Iris pigment epithelial cell (primary cell): ENCODE measurements at regions not wholly inside any gene's neighbourhood (a gene's known extent, or its start where the extent isn't known, plus 50 kb on each side); places are given as distances from the start of the nearest gene placed in this dataset.
"Not testable (repeated sequence)": the region's sequence is repeated elsewhere in the genome, so short reads cannot be mapped to it uniquely, and the experiment has no call there.

Source experiments
- DNase-seq: peaks from one replicate; pipeline ENCODE4 v3.0.0-alpha.2; 2011; ENCODE audit warnings: low read depth

DNA sequence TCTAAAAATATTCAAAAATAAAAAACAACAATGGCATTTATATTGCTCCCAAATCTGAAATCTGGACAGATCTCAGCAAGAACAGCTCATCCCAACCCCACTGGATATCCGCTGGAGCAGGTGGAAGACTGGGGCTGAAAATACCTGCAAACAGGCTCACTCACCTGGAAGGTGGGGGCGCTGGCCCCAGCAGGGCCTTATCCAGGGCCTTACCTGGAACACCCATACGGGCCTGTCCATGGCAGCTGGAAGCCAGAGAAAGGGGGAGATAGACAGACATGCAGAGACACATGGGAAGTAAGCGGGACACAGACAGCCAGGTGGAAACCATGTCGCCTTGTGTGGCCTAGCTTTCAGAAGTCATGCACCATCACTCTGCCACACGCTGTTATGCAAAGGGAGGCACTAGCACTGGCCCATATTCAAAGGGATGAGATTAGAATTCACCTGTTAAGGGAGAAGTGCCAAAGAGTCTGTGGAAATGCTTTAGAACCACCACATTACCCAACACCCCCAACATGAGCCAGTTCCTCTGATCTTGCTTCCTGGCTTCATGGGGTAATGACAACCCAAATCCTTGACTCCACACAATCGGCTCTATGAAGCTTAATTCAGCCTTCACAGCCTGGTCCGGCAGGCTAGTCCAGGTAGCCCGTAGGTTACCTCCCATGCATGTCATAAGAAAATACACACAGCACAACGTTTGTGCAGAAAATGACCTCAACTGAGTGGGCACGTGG, 99.0 kb upstream of the CDYL start:
- DNase-seq: no peak

DNA sequence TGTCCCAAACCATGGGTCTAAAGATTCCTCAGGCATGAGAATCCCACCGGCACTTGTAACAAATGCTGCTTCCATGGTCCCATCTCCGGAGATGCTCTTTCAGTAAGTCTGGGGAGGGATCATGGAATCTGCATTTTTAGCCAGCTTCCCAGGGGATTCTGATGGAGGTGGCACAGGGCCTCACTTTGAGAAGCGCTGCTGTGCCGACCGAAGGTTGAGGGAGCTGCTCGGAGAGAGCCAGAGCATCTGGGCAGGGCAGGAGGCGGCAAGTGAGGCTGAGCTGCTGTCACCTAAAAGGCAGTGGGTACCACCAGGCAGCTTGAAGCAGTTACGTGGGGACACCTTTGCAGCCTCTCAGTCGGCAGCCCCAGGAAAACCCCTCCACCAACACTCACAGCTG, 100.2 kb upstream of the CDYL start:
- DNase-seq: no peak

DNA sequence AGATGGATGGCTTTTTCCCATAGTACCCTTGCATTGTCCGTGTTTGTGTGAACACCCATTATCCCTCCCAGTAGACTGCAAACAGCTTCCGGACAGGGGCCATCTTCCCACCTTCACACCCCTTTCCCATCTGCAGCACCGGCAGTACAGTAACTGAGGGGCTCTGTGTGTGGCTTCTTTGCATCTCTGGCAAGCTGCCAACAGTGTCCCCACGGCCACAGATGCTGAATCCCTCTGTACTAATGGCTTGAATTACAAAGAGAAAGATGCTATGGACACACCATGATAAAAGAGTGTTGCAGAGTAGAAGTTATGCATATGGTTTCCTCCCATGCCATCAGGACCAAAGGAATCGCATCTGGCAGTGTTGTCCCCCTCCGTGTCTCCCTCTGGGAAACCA, 101.1 kb upstream of the CDYL start:
- DNase-seq: no peak

DNA sequence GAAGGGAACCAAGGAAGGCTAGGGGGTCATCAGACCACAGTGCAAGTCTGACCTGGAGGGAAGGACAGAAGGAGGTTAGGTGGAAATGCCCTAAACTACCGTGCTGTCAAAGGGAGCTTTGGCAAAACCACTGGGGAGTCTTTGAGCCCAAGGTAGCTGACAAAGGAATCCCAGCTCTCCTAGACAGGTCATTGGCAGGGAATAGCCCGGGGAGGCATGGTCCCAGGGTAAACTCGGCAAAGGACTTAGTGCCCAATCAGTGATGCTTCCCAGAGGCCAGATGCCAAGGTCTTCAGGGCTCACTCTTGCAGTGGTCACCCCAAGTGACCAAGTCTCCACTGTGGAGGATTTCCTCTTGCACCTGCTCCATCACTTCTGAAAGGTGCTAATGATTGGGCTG, 102.3 kb upstream of the CDYL start:
- DNase-seq: no peak

DNA sequence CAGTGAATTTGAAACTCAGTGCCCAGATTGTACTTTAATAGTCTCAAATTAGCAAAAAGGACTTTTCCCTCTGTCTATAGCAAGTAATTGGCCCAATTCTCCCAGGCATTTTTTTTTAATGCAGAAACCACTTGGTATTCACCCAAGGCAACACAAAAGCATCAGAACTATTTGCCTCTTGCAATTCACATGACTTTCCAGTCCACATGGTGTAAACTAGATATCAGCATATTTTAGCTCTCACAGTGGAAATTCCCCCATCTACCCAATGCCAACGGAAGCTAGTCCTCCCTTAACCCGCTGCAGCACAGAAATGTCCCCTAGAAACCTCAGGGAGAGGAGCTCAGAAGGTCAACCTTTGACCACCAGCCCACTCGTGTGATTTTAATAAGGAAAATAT, 103.4 kb upstream of the CDYL start:
- DNase-seq: peak; percentile 64

DNA sequence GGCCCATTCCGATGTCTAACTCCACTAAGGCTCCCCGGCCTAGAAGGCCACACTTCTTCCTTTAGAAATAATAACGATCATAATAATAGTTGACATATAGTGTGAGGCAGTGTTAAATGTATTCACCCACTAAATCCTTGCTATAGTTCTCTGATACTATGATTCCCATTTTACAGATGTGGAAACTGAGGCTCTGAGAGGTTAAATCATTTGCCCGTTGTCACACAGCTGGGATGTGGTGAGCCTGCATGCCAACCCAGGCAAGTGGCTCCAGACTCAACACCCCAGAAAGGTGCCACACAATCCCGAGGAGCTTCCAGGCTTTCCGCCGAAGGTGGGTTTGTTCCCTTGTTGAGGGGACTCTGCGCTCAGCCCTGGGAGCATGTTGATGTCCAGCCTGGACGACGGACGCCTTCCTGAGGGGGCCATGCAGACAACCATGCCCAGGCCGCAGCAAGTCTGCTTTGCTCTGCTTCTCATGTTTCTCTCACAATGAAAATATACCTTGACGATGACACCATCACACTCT, 104.6 kb upstream of the CDYL start:
- no peak for DNase-seq

DNA sequence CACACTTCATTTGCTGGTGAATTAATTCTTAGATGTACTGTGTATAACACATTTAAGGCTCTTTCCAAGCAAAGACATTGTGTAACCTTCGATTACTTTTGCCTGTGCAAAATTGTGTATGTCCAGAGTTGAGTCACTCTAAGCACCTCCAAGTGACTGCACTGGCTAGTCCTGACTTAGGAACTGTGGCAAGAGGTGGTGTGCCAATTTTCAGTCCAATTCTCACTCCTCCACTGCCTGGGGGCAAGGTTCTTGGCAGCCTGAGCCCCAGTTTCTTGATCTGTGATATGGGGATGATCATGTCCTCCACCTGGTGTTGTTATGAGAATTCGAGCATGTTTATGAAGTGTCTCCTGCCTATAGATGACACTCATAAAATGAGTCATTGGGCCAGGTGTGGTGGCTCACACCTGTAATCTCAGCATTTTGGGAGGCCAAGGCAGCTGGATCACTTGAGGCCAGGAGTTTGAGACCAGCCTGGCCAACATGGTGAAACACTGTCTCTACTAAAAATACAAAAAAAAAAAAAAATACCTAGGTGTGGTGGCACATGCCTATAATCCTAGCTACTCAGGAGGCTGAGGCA, 105.3 kb upstream of the CDYL start:
- DNase-seq: no peak

DNA sequence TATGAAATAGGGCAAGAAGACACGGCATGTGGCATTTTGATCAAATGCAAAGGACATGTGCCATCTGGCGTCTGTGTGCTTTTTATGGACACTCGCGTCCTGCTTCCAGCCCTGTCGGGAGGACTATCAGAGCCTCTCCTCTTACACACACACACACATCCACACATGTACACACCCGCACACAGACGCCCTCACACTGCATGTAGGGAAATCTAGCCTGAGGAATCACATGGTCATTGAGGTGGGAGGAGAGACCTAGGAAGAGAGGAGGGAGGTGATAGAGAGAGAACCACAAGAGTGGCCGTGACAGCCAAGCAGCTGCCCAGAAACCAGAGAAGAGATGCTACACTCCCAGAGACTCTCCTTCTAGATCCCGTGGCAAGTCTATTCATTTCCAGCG, 105.9 kb upstream of the CDYL start:
- DNase-seq: no peak

DNA sequence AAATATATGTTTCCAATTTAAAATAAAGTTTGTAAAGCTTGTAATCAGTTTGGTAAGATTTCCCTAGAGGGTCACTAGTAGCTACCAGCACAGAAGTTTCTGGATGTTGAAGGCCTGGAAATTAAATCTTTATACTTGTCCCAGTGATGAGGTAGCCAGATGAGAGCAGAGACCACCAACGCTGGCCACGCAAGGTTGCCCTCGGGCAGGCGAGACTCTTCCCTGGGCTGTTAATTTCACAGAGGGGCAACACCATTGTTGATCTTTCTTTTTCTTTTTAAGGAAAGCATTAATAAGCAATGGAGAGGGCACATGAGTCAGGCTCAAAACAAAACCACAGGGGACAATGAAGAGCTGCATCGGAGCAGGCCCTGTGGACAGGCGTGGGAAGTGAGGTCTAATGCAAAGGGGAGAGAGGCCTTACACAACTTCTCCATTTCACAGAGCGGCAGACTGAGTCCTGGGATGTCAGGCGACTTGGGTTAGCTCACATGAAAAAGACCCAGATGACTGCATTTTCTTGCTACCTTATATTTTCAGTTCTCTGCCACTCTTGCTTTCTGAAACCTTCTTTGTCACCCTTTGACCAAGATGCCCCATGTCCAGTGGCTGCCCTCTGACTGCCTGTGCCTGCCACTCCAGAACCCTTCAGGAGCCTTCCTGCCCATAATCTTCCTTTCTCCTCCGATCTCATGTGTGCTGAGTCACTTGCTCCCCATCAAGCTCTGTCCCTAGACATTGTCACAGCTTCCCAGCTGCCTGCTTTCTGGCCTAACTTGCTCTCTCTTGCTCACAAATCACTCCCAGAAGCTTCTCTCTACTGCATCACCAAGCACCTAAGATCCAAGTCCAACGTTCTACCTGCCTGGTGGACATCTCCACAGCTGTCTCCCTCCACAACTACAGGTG, 107.7 kb upstream of the CDYL start:
- peak; percentile 55 for DNase-seq

DNA sequence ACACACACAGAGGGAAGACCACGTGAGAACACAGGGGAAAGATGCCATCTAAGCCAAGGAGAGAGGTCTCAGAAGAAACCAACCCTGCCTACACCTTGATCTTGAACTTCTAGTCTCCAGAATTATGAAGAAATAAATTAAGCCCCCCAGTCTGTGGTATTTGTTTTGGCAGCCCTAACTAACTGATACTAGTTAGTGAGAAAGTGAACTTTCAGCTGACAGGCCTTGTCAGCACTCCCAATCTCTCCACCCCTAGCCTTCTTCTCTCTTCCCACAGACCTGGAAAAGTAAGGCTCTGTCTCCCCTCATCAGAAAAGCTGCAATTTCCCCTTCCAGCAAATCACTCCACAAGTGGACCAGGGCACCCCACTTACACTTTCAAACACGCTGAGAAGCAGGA, 108.6 kb upstream of the CDYL start:
- no peak for DNase-seq

DNA sequence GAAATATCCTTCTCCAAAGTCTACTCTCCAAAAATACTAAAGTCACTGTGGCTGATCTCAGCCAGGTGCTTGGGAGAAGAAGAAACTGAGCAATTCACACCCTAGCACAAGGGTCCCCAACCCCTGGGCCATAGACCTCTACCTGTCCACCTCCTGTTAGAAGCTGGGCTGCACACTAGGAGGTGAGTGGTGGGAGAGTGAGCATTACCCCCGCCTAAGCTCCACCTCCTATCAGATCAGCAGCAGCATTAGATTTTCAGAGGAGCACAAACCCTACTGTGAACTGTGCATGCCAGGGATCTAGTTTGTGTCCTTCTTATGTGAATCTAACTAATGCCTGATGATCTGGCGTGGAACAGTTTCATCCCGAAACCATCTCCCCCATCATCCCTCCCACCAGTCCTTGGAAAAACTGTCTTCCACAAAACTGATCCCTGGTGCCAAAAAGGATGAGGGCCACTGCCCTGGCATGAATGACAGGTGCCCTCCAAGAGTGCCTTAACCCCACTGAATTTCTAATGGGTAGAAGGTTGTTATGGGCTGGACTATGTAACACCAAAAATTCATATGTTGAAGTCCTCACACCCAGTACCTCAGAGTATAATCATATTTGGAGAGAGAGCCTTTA, 109.2 kb upstream of the CDYL start:
- no peak for DNase-seq

DNA sequence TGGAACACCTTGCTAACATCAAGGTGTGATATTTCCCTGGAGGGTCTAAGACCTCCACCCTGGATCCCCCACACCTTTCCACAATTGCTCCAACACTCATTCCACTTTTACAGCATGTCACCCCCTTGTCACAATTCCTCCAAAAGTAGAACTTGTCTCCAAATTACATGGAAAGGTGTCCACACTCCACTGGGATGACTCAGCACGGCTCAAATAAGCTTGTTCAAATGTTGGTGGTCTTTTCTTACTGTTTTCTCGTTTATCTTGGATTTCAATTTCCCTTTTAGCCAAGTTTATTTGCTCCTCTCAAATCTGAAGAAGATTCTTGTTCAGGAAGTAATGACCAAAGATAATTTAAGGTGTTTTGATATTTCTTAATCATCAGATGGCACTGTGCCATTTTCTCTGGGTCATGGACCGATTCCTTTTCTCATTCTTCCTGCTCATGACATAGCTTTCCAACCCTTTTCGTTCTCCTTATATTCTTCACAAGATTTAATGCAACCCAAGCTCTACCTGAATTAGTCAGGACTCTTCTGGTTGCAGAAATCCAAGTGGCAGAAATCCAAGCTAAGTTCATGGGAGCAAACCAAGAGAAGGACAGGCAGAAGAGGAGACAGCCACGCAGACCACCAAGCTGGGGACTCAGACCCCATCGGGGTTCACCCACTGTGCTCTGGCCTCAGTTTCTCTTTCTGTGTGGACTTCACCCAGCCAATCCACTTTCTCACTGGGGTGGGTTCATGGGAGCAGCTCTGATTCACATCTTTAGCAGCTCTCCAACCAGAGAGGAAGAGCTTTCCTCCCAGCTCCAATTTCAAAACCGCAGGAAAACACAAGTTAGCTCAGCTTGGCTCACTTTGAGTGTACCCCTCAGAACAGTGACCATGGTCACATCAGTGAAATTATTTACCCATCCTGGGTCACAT, 110.5 kb upstream of the CDYL start:
- peak; percentile 66 for DNase-seq

DNA sequence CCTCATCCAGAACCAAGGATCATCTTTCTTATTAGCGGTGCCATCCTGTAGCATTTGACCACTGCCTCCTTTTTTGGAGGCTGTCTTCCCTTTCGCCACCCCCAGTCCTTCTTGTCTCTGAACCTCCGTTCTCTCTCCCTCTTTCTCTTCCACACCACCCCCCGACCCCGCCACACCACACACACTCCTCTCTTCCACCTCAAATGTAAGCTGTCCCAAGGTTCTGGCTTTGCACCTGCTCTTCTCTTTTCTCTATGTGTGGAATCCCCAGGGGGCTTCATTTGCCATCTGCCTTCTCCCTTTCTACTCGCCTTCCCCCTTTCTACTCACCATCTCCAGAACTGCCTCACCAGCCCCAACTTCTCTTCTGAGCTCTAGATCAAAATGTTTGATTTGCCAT, 111.3 kb upstream of the CDYL start:
- no peak for DNase-seq

DNA sequence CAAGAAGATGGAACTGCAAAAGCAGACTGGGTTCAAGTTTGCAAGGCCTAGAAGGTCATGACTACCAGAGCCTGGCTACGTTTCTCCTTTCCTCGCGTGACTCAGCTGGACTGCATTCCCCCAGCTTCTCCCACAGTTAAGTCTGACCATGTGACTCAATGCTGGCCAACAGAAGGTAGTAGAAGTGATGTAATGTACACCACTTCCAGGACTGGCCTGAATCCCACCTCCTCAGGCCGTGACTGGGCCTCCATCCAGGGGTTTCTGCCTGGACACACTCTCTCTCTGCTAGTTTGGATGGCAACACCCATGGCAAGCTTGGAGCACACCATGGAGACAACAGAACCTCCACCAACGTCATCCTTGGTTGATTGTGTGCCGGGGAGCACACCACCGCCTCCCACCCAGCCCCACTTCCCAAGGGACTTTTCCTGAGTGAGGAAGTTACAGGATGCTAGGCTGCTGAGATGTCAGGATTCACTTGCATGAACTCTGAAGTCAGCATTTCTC, 112.0 kb upstream of the CDYL start:
- DNase-seq: peak; percentile 93

DNA sequence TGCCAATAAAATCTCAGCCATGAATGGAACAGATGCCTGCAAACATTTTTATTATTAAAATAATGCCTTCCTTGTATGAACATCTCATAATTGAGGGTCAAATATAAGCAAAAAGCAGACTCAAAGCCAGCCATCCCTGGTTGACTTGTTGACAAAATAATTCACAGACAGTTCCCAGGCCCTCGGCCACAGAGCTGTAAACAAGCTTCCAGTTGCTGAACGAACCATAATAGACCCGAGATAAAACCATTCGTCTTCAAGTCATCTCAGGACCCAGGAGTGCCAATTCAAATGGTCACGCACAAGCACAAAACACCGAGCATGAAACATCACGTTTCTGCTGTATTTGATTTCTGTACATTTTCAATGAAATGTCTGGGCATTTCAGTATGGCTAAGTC, 113.3 kb upstream of the CDYL start:
- DNase-seq: no peak

DNA sequence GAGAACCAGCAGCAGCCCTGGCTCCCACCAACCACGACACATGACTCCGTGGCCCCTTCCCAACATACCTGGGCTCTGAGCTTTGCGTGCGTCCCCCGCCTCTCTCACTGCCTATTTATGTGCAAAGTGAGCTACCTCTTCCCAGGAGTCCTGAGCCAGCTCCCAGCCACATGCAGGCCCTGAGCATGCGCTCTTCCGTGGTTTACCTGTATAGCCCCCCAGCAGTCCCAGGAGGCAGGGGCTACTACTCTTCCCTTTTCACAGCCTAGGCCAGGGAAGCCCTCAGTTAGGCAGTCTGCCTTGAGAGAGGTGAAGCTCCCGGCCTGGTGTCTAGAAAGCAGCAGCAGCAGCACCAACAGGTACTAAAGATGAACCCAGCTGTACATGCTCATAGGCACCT, 114.8 kb upstream of the CDYL start:
- no peak for DNase-seq

DNA sequence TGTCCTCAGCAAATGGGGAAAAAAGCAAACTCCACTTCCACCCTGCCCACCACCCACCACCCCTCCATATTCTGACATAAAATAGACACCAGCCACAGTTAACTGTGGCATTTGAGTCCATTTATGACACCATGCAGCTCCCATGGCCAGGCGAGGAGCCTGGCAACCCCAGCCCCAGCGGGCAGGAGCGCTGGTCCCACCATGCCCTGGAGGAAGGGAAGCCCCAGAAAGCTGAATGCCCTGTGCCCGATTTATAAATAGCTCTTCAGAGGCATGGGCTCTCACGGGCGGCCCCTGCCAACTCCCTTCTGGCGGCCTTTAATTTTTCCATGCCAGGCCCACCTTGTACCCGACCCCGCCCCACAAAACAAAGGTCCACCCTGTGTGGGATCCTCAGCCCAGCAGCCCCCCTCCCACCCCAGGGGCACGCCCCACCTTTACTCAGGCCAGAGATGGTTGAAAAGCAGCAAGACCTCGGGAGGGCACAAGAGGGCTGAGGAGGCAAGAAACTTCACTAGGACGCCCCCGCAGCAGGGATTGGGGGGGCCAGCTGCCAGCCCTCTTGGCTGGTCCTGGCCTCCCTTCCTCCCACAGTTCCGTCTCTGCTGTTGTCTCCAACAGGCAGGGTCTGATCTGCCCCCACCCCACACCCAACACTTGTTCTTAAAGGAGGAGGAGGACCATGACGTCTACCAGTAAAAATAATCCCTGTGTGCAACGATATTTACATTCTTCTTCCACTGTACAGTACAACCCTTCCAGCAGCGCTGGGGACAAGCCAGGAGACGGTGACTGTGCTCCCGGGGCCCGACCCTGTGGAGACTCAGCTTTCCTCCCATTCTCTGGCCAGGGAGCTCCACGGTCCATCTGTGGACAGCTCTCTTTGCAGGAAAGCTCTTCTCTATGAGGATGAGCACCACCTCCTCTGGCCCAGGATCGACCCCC, 115.6 kb upstream of the CDYL start:
- DNase-seq: peak; percentile 13

DNA sequence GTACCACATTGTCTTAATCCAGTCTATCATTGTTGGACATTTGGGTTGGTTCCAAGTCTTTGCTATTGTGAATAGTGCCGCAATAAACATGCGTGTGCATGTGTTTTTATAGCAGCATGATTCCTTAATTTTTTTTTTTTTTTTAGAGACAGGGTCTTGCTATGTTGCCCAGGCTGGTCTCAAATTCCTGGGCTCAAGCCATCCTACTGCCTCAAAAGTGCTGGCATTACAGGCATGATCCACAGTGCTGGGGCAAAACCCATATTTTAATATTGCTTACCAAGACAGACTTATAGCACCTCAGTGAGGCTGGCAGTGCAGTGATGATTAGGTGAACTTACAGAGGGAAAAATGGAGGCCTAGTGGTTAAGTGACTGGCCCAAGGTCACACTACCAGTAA, 116.5 kb upstream of the CDYL start:
- not testable (repeated sequence) for DNase-seq

DNA sequence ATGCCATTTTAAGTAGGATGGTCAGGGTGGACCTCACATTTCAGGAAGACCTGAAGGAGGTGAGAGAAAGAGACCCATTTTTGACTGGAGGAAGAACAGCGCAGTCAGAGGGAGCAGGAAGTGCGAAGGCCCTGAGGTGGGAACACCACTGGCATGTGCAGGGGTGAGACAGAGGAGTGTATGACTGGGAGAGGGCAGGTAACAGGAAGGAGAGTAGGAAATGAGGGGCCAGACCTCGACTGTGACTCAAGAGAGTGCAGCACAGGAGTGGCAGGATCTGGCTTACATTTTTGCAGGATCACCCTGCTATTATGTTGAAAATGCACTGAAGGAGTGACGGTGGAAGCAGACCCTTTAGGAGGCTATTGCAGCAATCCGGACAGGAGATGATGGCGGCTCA, 117.7 kb upstream of the CDYL start:
- DNase-seq: no peak

DNA sequence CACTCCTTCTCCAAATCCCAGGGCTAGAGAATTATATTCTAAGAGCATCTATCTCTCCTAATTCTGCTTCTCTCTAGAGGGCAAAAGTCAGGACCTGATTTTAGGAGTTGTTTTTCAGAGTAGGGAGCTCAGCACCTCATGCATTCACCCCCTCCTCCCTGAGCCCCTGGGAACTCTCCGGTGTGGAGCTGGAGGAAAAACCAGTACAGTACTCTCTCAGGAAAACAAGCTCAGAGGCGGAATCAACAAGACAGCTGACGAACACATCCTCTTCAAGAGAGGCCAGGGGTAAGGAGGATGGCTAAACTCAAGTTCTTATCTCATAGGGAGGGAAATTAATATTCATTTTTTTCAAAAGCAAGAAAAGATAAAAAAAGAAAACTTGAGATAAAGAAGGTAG, 120.1 kb upstream of the CDYL start:
- no peak for DNase-seq
